OCI-LY1 (cell line): ENCODE measurements at regions not wholly inside any gene's neighbourhood (a gene's known extent, or its start where the extent isn't known, plus 50 kb on each side); places are given as distances from the start of the nearest gene placed in this dataset.

Experiments
- H2AFZ ChIP-seq: fragments of 200-600 bp; sonication (generic), shearing (Covaris generic); 2 replicates; pipeline ENCODE4 v1.6.0; 2014; ENCODE audit warnings: antibody characterized with exemption, mild to moderate bottlenecking, low read length
- H3F3A ChIP-seq: fragments of 200-600 bp; sonication (generic), shearing (Covaris generic); 2 replicates; pipeline ENCODE4 v1.6.0; 2014; ENCODE audit warnings: mild to moderate bottlenecking, antibody characterized with exemption, low read length, moderate library complexity; ENCODE audit not compliant: insufficient read depth
- H3K27ac ChIP-seq: fragments of 200-600 bp; sonication (generic); 2 replicates; pipeline ENCODE4 v1.5.1; 2014; ENCODE audit warnings: low read length, mixed run types, mild to moderate bottlenecking, low read depth; ENCODE audit not compliant: poor library complexity, severe bottlenecking
- H3K27me3 ChIP-seq: fragments of 200-600 bp; sonication (generic); 2 replicates; pipeline ENCODE4 v1.6.0; 2014; ENCODE audit warnings: antibody characterized with exemption, mild to moderate bottlenecking, low read length, moderate library complexity; ENCODE audit not compliant: insufficient read depth
- H3K36me3 ChIP-seq: fragments of 200-600 bp; sonication (generic); 2 replicates; pipeline ENCODE4 v1.6.1; 2014; ENCODE audit warnings: mild to moderate bottlenecking, antibody characterized with exemption, low read length, moderate library complexity, mixed read lengths; ENCODE audit not compliant: insufficient read depth
- H3K4me1 ChIP-seq: fragments of 200-600 bp; sonication (generic); 2 replicates; pipeline ENCODE4 v1.5.1; 2014; ENCODE audit warnings: mild to moderate bottlenecking, low read length, moderate library complexity; ENCODE audit not compliant: insufficient read depth, severe bottlenecking
- H3K4me2 ChIP-seq: fragments of 200-600 bp; sonication (generic), shearing (Covaris generic); 2 replicates; pipeline ENCODE4 v1.6.1; 2014; ENCODE audit warnings: low read length
- H3K4me3 ChIP-seq: fragments of 200-600 bp; sonication (generic); 2 replicates; pipeline ENCODE4 v1.5.1; 2014; ENCODE audit warnings: low read length, low read depth, mild to moderate bottlenecking, mixed read lengths; ENCODE audit not compliant: poor library complexity, severe bottlenecking
- H3K79me2 ChIP-seq: fragments of 200-600 bp; shearing (Covaris generic); 2 replicates; pipeline ENCODE4 v1.6.1; 2016; ENCODE audit warnings: mixed run types, low read length, mixed read lengths; ENCODE audit not compliant: insufficient read depth
- H3K9ac ChIP-seq: fragments of 200-600 bp; sonication (generic), shearing (Covaris generic); 2 replicates; pipeline ENCODE4 v1.6.1; 2014; ENCODE audit warnings: mild to moderate bottlenecking, low read length, mixed read lengths
- H3K9me2 ChIP-seq: fragments of 200-600 bp; sonication (generic), shearing (Covaris generic); 2 replicates; pipeline ENCODE4 v1.6.1; 2014; ENCODE audit warnings: low read depth, mild to moderate bottlenecking, low read length, mixed read lengths
- H3K9me3 ChIP-seq: fragments of 200-600 bp; shearing (Covaris generic); 2 replicates; pipeline ENCODE4 v1.6.1; 2014; ENCODE audit warnings: low read length, mixed read lengths
- H4K20me1 ChIP-seq: fragments of 200-600 bp; sonication (generic), shearing (Covaris generic); 2 replicates; pipeline ENCODE4 v1.6.0; 2016; ENCODE audit warnings: mild to moderate bottlenecking, low read length; ENCODE audit not compliant: insufficient read depth
- EZH2 ChIP-seq: fragments of 200-600 bp; sonication (generic), shearing (Covaris generic); IDR thresholded peaks from 2 replicates; pipeline ENCODE4 v1.8.0; 2017; ENCODE audit warnings: borderline replicate concordance, mixed run types, mild to moderate bottlenecking, antibody characterized with exemption, low read length, moderate library complexity, mixed read lengths
- TF ChIP-seq, protein P1 (sequence below): fragments of 200-600 bp; sonication (generic), shearing (Covaris generic); IDR thresholded peaks from 2 replicates; pipeline ENCODE4 v1.5.1; 2017; ENCODE audit warnings: mild to moderate bottlenecking, antibody characterized with exemption, low read length, moderate library complexity, mixed read lengths

DNA sequence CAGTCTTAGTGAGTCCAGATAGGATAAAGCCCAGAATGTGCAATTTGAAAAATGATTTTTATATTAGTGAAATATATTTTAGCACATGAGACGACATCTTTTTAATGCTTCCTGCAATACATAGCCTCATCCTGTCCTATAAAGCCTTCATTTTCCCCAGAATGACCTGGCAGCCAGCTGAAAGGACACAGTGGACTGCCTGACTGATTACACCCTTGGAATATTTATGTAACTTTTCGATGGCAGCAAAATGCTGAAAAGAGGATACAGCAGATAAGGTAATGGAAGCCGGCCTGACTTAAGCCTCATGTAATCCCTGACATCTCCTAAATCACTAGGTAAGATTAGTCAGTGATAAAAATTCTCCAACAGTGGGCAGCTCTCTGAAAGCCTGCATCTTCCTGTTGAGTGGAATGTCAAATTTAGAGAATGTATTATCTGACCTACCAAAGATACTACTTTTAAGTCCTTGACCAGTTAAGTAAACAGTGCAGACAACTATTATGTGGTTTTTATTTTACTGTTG lies 210.7 kb upstream of the STEAP1 start:
- Histone ChIP-seq H3K9ac (no peak overlapping the region), H3F3A (no peaks in the 10 kb centered on the region), H2AFZ (no peak overlapping the region), H3K4me3 (no peak overlapping the region), H3K4me1 (no peaks in the 10 kb centered on the region), H3K79me2 (no peaks in the 10 kb centered on the region), H3K36me3 (no peaks in the 10 kb centered on the region), H3K9me3 (no peaks in the 10 kb centered on the region), H3K27ac (no peak overlapping the region), H3K27me3 (no peaks in the 10 kb centered on the region), H3K4me2 (no peak overlapping the region), H3K9me2 (no peaks in the 10 kb centered on the region), H4K20me1 (no peaks in the 10 kb centered on the region)
- TF ChIP-seq EZH2 = no peak
- TF ChIP-seq, protein P1, sequence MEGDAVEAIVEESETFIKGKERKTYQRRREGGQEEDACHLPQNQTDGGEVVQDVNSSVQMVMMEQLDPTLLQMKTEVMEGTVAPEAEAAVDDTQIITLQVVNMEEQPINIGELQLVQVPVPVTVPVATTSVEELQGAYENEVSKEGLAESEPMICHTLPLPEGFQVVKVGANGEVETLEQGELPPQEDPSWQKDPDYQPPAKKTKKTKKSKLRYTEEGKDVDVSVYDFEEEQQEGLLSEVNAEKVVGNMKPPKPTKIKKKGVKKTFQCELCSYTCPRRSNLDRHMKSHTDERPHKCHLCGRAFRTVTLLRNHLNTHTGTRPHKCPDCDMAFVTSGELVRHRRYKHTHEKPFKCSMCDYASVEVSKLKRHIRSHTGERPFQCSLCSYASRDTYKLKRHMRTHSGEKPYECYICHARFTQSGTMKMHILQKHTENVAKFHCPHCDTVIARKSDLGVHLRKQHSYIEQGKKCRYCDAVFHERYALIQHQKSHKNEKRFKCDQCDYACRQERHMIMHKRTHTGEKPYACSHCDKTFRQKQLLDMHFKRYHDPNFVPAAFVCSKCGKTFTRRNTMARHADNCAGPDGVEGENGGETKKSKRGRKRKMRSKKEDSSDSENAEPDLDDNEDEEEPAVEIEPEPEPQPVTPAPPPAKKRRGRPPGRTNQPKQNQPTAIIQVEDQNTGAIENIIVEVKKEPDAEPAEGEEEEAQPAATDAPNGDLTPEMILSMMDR = no peak

DNA sequence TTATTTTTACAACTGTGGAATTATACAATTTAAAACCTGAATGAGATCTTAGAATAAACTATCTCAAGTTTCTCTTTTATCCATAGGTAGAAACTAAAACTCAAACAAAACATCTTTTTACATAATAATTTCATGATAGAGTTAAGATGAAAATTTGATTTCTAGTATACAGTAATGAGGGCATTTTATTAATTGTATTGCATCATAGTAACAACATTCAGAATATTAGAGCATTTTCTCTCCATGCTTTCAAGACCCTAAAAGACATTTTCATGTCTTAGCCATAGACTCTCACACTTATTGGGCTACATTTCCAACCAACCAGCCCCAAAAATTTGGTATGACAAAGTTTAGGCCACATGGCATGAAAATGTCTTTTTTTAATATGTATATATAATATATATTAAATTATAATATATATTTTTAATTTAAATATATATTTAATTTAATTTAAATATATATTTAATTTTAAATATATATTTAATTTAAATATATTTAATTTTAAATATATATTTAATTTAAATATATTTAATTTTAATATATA lies 195.7 kb upstream of the STEAP1 start:
- Histone ChIP-seq H3K27ac (no peak overlapping the region), H3K9ac (no peak overlapping the region), H3F3A (no peaks in the 10 kb centered on the region), H3K4me3 (no peak overlapping the region), H3K9me2 (no peaks in the 10 kb centered on the region), H3K27me3 (no peaks in the 10 kb centered on the region), H2AFZ (no peak overlapping the region), H3K79me2 (no peaks in the 10 kb centered on the region), H3K4me1 (no peaks in the 10 kb centered on the region), H3K9me3 (no peaks in the 10 kb centered on the region; the same call in 1 of the 2 replicates), H4K20me1 (no peaks in the 10 kb centered on the region), H3K4me2 (no peak overlapping the region), H3K36me3 (no peaks in the 10 kb centered on the region)
- TF ChIP-seq, protein P1 = no peak
- no peak for TF ChIP-seq EZH2

DNA sequence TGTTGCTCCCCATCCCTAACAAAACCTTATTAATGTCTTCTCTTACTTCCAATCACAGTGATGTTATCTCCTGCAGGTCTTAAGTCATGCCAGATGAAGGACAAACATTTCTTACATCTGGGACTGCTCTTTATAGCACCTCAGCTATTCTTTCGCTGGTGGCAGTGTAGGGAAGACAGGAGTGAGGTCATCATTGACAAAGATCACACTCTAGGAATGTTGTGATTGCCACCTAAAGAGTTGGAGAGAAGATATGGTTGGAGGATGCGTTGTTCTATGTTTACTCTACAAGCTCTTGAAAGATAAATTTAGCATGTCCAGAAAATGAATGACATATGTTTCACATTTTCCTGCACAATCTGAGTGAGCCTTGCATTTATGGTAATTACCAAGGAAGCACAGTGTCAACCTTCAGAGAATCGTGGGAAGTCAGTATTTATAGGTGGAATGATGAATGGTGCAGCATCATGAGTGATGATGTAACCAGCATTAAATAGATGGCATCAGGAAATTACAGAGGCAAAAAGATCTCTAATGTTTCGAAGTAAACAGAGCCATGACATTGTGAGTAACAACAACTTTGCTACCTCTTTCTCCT lies 188.1 kb upstream of the STEAP1 start:
- Histone ChIP-seq H3K4me1 (no peaks in the 10 kb centered on the region), H3K36me3 (no peaks in the 10 kb centered on the region), H4K20me1 (no peaks in the 10 kb centered on the region), H3K9me2 (no peaks in the 10 kb centered on the region), H2AFZ (no peak overlapping the region), H3K79me2 (no peaks in the 10 kb centered on the region), H3K4me2 (no peak overlapping the region), H3K9me3 (no peaks in the 10 kb centered on the region), H3K9ac (no peak overlapping the region), H3K27ac (no peak overlapping the region), H3F3A (no peaks in the 10 kb centered on the region), H3K27me3 (no peaks in the 10 kb centered on the region), H3K4me3 (no peak overlapping the region)
- TF ChIP-seq EZH2 = no peak
- TF ChIP-seq, protein P1 = no peak
